SJCRH30 (cell line): ENCODE measurements at regions not wholly inside any gene's neighbourhood (a gene's known extent, or its start where the extent isn't known, plus 50 kb on each side); places are given as distances from the start of the nearest gene placed in this dataset.
A peak's percentile ranks its signal among the peaks of the same experiment; 100 is the strongest.

Experiments used
- DNase-seq, 2 experiments: peaks; one replicate each; pipeline ENCODE4 v3.0.0-alpha.2; 2015 to 2020
- H3K27ac ChIP-seq: fragments of 250-450 bp; sonication (Bioruptor Pico); 2 replicates; pipeline ENCODE4 v1.5.1; 2020; ENCODE audit warnings: mild to moderate bottlenecking, moderate library complexity
- H3K27me3 ChIP-seq: fragments of 250-450 bp; sonication (Bioruptor Pico); 2 replicates; pipeline ENCODE4 v1.5.1; 2020; ENCODE audit warnings: mild to moderate bottlenecking, moderate library complexity
- H3K36me3 ChIP-seq: fragments of 250-450 bp; sonication (Bioruptor Pico); 2 replicates; pipeline ENCODE4 v1.5.1; 2020; ENCODE audit warnings: mild to moderate bottlenecking, moderate library complexity
- H3K4me1 ChIP-seq: fragments of 250-450 bp; sonication (Bioruptor Pico); 2 replicates; pipeline ENCODE4 v1.5.1; 2020; ENCODE audit warnings: mild to moderate bottlenecking, moderate library complexity
- H3K4me3 ChIP-seq: fragments of 250-450 bp; sonication (Bioruptor Pico); 2 replicates; pipeline ENCODE4 v1.5.1; 2020; ENCODE audit warnings: mild to moderate bottlenecking, moderate library complexity
- H3K9me3 ChIP-seq: fragments of 250-450 bp; sonication (Bioruptor Pico); replicated peaks from 2 replicates; pipeline ENCODE4 v1.5.1; 2020; ENCODE audit warnings: mild to moderate bottlenecking, moderate library complexity

DNA sequence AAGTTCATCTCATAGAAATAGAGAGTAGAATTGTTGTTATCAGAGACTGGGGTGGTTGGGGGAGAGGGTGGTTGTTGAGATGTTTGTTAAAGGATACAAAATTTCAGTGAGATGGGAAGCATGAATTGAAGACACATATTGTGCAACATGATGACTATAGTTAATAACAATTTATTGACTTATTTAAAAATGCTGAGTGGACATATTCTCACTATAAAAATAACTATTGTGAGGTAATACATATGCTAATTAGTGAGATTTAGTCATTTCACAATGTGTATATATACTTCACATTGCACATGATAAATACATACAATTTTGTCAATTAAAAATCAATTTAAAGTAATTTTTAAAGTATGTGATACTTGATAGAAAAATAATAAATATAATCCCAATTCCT is 722.5 kb upstream of the CHD1 start:
- H3K27ac ChIP-seq = no peak overlapping the region
- no peaks in the 10 kb centered on the region for H3K36me3 ChIP-seq
- no peak for DNase-seq
- no peak overlapping the region for H3K4me3 ChIP-seq
- no peaks in the 10 kb centered on the region for H3K9me3 ChIP-seq
- H3K27me3 ChIP-seq = no peaks in the 10 kb centered on the region
- no peaks in the 10 kb centered on the region for H3K4me1 ChIP-seq

DNA sequence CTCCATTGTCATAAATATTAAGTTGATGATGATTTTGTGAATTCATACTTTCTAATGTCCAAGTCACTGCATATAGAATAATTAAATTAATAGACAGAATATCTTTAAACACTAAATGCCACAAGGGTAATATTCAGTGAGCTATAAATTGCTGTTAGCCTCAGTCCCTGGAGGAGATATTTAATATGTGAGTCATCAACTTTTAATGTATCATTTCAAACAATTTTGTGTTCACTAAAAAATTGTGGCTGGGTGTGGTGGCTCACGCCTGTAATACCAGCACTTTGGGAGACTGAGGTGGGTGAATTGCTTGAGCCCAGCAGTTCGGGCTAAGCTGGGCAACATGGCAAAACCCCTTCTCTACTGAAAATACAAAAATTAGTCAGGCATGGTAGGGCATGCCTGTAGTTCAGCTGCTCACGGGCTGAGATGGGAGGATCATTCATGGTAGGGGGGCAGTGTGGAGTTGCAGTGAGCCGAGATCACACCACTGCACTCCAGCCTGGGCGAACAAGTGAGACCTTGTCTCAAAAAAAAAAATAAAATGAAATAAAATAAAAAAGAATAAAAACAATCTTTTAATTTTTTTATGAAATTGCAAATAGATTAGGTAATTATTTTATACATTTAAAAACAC is 717.3 kb upstream of the CHD1 start:
- H3K4me1 ChIP-seq = no peaks in the 10 kb centered on the region
- H3K9me3 ChIP-seq = peaks cover 4% of the 10 kb centered on the region; the same call in 1 of the 2 replicates
- H3K27me3 ChIP-seq = no peaks in the 10 kb centered on the region
- no peak for DNase-seq
- no peak overlapping the region for H3K27ac ChIP-seq
- no peak overlapping the region for H3K4me3 ChIP-seq
- H3K36me3 ChIP-seq = no peaks in the 10 kb centered on the region

DNA sequence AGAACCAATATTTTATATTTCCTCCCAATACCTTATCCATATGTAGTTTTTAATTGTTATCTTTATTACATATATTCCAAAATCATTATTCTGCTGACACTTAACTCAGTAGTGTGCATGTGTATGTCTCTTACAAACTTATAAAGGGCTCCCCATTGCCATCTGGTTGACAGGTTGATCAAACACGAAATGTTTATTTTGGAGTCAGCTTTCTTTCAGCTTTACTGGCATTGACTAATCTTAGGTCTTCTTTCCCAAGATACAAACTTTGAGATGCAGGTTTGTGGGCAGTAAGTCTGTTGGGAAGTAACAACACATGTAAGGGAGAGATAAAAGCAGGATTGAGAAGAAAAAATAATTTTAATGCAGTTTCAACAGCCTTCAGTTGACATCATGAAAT is 716.0 kb upstream of the CHD1 start:
- Histone ChIP-seq H3K36me3 (no peaks in the 10 kb centered on the region), H3K9me3 (peaks cover 4% of the 10 kb centered on the region; the same call in 1 of the 2 replicates), H3K27ac (no peak overlapping the region), H3K4me3 (no peak overlapping the region), H3K27me3 (no peaks in the 10 kb centered on the region), H3K4me1 (no peaks in the 10 kb centered on the region)
- no peak for DNase-seq

DNA sequence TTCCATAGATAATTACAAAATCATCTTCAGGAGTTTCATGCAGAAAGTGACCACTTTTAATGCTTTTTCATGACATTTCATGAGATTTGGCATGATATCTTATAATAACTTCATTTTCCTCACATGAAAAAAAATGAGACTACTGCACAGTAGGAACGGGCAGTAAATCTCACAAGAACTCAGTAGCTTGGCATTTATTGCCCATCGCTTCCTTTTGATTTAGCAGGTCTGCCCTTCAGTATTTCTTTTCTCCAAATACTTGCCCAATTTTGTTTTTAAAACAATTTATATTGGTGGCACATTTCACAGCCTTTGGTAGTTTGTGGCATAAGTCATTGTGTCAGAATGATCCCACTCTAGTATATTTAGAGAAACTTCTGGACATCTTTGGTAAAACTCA is 711.8 kb upstream of the CHD1 start:
- Histone ChIP-seq H3K4me3 (no peak overlapping the region), H3K27me3 (no peaks in the 10 kb centered on the region), H3K4me1 (no peaks in the 10 kb centered on the region), H3K27ac (no peak overlapping the region), H3K9me3 (peaks cover 4% of the 10 kb centered on the region; the same call in 1 of the 2 replicates), H3K36me3 (no peaks in the 10 kb centered on the region)
- no peak for DNase-seq

DNA sequence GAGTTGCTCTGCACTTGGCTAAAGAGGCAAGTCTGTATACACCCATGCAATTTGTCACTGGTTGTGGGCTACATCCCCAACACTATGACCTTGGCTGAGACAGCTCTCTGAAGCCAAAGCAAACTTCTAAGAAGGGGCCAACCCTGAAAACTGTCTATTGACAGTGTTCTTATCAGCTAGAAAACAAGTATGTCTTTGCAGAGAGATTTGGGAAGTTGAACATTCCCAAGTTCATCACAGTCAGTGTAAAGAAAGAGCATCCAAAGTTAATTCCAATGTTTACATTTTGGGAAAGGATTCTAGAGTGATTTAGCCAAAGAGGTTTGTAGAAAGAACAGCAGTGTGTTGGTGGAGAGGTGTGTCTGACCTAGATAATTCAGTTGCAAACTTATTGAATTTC is 711.1 kb upstream of the CHD1 start:
- Histone ChIP-seq H3K9me3 (peaks cover 4% of the 10 kb centered on the region; the same call in 1 of the 2 replicates), H3K27ac (no peak overlapping the region), H3K4me3 (no peak overlapping the region), H3K27me3 (no peaks in the 10 kb centered on the region), H3K4me1 (no peaks in the 10 kb centered on the region), H3K36me3 (no peaks in the 10 kb centered on the region)
- DNase-seq = peak in 1 of 2 experiments; percentile 11

DNA sequence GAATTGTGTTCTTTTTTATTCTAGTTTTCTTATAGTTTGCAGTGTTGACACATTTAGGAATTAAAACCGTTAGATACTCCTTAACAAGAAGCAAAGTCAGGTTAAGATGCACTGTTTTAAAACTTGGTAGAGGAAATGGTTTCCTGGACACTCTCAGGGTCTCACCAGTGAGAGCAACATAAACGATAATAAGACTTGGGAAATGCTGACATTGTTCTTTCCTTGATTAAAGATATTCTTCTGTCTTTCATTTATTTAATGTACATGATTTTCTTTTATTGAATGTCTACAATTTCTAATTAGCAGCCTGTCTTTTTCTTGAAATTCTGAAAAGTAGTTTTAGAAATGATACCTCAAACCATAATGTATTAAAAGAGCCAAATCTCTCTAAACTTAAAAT is 707.9 kb upstream of the CHD1 start:
- no peaks in the 10 kb centered on the region for H3K36me3 ChIP-seq
- H3K27me3 ChIP-seq = no peaks in the 10 kb centered on the region
- DNase-seq = no peak
- H3K9me3 ChIP-seq = no peaks in the 10 kb centered on the region
- H3K4me3 ChIP-seq = no peak overlapping the region
- H3K4me1 ChIP-seq = no peaks in the 10 kb centered on the region
- no peak overlapping the region for H3K27ac ChIP-seq

DNA sequence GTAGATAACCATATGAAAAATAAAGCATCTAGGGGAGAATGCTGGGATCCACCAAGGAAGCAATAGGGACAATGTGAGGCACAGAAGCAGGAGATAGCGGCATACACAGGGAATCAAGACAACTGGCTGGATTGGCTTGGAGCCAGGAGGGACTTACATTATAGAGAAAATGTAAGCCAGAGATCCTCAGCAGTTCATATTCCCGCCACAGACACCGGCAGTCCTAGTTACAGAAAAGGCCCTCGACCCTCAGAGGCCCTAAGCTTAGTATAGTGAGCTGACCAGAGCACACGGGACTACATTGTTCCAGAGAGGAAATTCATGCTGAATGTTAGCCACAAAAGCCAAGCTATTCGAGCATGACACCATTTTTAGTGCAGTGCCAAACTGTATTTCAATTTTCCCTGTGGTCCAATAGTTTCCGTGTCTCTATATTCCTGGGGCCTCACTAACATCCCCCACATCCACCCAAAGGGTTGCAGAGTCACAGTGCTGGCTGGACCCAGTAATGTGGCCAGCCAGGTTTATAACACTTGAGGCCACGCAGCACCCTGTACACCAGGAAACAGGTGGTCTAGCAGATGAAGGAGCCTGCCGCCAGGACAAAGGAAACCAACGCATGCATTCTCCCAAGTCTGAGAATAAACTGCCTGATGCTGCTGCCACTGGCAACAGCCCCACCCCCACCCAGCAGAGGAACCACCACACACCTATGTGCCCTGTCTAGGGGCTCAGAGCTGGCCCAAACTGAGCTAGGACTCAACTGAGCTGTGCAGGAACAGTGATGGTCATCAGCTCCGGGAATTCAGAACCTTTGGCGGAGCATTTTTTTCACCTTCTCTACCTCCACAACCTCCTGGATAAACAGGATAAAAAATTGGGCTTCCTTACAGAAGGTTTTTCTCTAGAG is 693.2 kb upstream of the CHD1 start:
- Histone ChIP-seq H3K4me3 (peak overlapping the region; percentile 33), H3K36me3 (no peaks in the 10 kb centered on the region), H3K27me3 (no peaks in the 10 kb centered on the region), H3K4me1 (peaks cover 3% of the 10 kb centered on the region; the same call in 1 of the 2 replicates), H3K27ac (peak overlapping the region; percentile 65), H3K9me3 (no peaks in the 10 kb centered on the region)
- DNase-seq = peak; percentile 87 to 90

DNA sequence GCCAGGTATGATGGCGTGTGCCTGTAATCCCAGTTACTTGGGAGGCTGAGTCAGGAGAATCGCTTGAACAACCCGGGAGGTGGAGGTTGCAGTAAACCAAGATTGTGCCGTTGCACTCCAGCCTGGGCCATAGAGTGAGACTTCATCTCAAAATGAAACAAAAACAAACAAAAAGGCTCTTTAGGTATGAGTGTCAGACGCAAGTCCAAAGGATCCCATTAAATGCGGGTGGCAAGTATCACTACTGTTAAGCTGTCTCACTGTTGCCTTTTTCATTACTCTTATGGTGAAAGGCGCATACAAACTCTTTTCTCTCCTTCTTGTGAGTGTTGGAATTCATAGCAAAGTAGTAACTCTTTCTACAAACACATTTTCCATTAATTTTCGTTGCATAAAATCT is 688.5 kb upstream of the CHD1 start:
- H3K27ac ChIP-seq = no peak overlapping the region
- no peak overlapping the region for H3K4me3 ChIP-seq
- no peaks in the 10 kb centered on the region for H3K27me3 ChIP-seq
- H3K9me3 ChIP-seq = no peaks in the 10 kb centered on the region
- H3K4me1 ChIP-seq = peaks cover 3% of the 10 kb centered on the region; the same call in 1 of the 2 replicates
- no peaks in the 10 kb centered on the region for H3K36me3 ChIP-seq
- DNase-seq = no peak

DNA sequence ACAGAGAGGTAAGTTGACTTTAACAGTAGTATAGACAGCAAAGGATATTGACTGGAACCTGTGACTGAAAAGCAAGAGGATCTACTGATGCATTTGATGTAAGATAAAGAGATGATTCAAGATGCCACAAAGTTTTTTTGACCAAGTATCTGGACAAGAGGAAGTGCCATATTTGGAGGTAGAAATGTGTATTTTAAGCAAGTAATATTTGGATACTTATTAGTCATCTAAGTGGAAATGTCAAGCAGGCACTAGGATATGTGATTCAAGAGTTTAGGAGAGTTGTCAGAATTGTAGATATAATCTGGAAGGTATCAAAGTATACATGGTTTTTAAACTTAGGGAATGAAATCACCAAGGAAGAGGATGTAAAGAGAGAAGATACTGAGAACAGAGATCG is 686.1 kb upstream of the CHD1 start:
- Histone ChIP-seq H3K4me3 (no peak overlapping the region), H3K4me1 (no peaks in the 10 kb centered on the region), H3K36me3 (no peaks in the 10 kb centered on the region), H3K9me3 (no peaks in the 10 kb centered on the region), H3K27me3 (no peaks in the 10 kb centered on the region), H3K27ac (no peak overlapping the region)
- no peak for DNase-seq

DNA sequence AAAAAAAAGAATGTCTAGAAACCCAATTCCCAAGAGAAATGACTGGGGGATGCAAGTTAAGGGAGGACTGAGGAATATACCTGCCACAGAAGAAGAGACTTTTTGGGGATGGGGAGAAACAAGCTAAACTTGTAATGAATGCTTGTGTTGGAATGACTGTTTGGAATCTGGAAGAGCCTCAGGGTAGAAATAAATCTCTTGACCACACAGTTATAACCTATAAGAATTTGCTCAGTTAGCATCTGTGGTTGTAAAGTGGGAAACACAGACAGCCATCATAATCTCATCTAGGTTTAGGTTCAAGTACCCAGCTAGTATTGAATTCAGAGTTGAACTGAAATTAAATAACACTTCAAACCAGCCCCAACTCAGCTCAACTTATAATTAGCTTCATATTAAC is 678.3 kb upstream of the CHD1 start:
- Histone ChIP-seq H3K27ac (no peak overlapping the region), H3K27me3 (no peaks in the 10 kb centered on the region), H3K4me1 (peaks cover 24% of the 10 kb centered on the region), H3K36me3 (no peaks in the 10 kb centered on the region), H3K4me3 (no peak overlapping the region), H3K9me3 (no peaks in the 10 kb centered on the region)
- DNase-seq = peak in 1 of 2 experiments; percentile 58

DNA sequence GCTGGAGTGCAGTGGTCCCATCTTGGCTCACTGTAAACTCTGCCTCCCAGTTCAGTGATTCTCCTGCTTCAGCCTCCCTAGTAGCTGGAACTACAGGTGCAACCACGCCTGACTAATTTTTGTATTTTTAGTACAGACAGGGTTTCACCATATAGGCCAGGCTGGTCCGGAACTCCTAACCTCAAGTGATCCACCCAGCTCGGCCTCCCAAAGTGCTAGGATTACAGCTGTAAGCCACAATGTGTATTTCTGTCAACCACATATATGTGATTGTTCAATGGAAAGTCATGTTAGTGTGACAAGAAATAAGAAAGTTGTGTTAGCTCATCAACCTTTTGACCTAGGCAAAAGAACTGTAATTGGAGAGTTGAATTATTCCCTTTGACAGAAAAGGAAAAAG is 677.1 kb upstream of the CHD1 start:
- no peak overlapping the region for H3K4me3 ChIP-seq
- H3K27ac ChIP-seq = no peak overlapping the region; the same call in 1 of the 2 replicates
- no peaks in the 10 kb centered on the region for H3K9me3 ChIP-seq
- H3K4me1 ChIP-seq = peaks cover 34% of the 10 kb centered on the region
- H3K27me3 ChIP-seq = no peaks in the 10 kb centered on the region
- no peaks in the 10 kb centered on the region for H3K36me3 ChIP-seq
- DNase-seq = peak; percentile 84 to 89

DNA sequence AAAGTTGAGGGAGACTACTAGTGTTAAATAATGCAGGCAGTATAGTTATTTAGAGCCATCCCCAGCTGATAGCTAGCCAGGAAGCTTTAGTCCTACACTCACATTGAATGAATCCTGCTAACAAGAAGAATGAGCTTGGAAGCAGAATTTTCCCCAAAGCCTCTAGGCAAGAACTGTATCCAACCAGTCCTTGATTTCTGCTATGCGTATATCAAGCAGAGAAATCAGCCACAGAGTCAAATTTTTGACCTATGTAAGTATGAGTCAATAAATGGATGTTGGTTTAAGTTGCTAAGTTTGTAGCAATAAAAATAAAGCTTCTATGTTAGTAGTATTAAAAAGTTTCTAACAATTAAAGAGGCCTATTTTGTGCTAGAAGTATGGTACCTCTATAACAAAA is 672.1 kb upstream of the CHD1 start:
- H3K36me3 ChIP-seq = no peaks in the 10 kb centered on the region
- no peak for DNase-seq
- no peaks in the 10 kb centered on the region for H3K27me3 ChIP-seq
- H3K27ac ChIP-seq = no peak overlapping the region
- H3K9me3 ChIP-seq = no peaks in the 10 kb centered on the region
- peaks cover 23% of the 10 kb centered on the region for H3K4me1 ChIP-seq
- no peak overlapping the region for H3K4me3 ChIP-seq

DNA sequence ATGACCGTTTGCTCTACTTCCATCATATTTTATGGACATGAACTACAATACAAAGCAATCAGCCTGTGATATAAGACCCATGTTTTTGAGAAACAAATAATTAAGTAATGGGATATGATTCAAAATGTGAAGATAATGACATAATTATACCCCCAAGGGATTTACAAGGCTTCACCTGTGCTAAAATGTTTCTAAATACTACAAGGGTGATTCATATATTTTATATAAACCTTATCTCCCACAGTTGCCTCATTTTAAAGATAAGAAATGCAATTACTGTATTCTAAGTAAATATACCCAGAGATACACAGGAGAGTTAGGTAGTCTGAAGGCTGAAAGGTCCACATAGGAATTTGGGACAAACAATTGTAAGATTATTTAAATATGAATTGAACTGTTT is 662.0 kb upstream of the CHD1 start:
- DNase-seq = no peak
- H3K27me3 ChIP-seq = no peaks in the 10 kb centered on the region
- H3K36me3 ChIP-seq = no peaks in the 10 kb centered on the region
- no peaks in the 10 kb centered on the region for H3K9me3 ChIP-seq
- no peak overlapping the region for H3K27ac ChIP-seq
- no peak overlapping the region for H3K4me3 ChIP-seq
- no peaks in the 10 kb centered on the region for H3K4me1 ChIP-seq

DNA sequence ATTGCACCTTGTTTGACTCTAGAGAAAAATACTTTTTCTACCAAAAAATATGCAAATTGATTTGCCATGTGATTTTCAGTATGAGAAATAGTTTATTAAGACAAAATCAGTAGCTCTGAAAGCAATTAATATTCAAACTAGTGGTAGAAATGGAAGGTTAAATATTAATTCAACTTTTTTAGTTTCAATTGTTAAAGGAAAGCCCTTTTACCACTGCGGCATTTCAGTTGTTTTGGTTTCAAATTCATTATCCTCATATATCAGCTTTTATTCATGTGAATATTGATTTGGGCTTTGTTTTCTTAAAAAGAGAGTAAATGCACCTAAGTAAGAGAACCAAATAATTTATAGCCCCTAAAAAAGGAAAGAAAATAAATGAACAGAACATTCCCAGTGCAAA is 660.6 kb upstream of the CHD1 start:
- no peaks in the 10 kb centered on the region for H3K4me1 ChIP-seq
- no peak overlapping the region for H3K4me3 ChIP-seq
- H3K27me3 ChIP-seq = no peaks in the 10 kb centered on the region
- no peak for DNase-seq
- H3K36me3 ChIP-seq = no peaks in the 10 kb centered on the region
- H3K9me3 ChIP-seq = no peaks in the 10 kb centered on the region
- H3K27ac ChIP-seq = no peak overlapping the region

DNA sequence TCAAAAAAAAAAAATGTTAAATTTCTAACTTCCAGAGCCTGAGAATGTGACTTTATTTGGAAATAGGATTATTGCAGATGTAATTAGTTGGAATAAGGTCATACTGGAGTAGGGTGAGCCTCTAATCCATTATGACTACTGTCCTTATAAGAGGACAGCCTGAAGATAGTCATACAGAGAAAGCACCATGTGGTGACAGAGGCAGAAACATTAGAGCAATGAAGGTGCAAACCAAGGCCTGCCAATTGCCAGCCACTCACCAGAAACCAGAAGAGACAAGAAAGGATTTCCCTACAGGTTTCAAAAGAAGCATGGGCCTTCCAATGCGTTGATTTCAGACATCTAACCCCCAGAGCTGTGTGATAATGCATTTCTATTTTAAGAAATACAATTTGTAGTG is 659.2 kb upstream of the CHD1 start:
- H3K4me1 ChIP-seq = no peaks in the 10 kb centered on the region
- H3K4me3 ChIP-seq = no peak overlapping the region
- no peaks in the 10 kb centered on the region for H3K36me3 ChIP-seq
- H3K9me3 ChIP-seq = no peaks in the 10 kb centered on the region
- DNase-seq = no peak
- no peaks in the 10 kb centered on the region for H3K27me3 ChIP-seq
- H3K27ac ChIP-seq = no peak overlapping the region
